K562 (cell line): ENCODE measurements at regions not wholly inside any gene's neighbourhood (a gene's known extent, or its start where the extent isn't known, plus 50 kb on each side); places are given as distances from the start of the nearest gene placed in this dataset.

Source experiments
- ATAC-seq: fragments of 200-7000 bp; cut with Tn5 transposase; 3 replicates; pipeline ENCODE4 v1.9.1; 2020; ENCODE audit warnings: moderate library complexity
- BruUV-seq: library from RNA; stranded (reverse); fragments of 400-500 nt; replicated peaks from 2 replicates; lab custom pipeline; 2021; lab: Mats Ljungman, UMichigan
- CTCF ChIA-PET: fragments of 300-600 bp; formaldehyde crosslinking; extraction: SDS; loops from one replicate; lab custom pipeline; 2021; ENCODE audit warnings: low intra/inter-chr PET ratio; lab: Yijun Ruan, JAX
- POLR2A ChIA-PET: fragments of 300-600, 350-650 bp; sonication (Branson Sonifier 250); formaldehyde crosslinking; extraction: SDS; loops from one replicate; lab custom pipeline; 2021; ENCODE audit warnings: antibody characterized with exemption, inconsistent platforms; lab: Yijun Ruan, JAX
- DNase-seq, 4 experiments: peaks; one replicate each; pipeline versions ENCODE4 v3.0.0 to v3.0.0-alpha.2; 2011 to 2018; ENCODE audit warnings: low spot score in 3 of 4, mixed read lengths in 3 of 4; ENCODE audit errors: extremely low read depth in 1 of 4
- FAIRE-seq: peaks from 2 replicates; lab custom pipeline; 2011; peaks lifted over from hg19 to GRCh38; lab: Jason Lieb, UNC
- H2AFZ ChIP-seq: 2 replicates; pipeline ENCODE4 v1.6.0; 2011; ENCODE audit warnings: low read depth, low read length, control low read depth, inconsistent platforms
- H3K27ac ChIP-seq: fragments of 200-600 bp; 3 replicates; pipeline ENCODE4 v1.8.0; 2011; ENCODE audit warnings: low read depth, mild to moderate bottlenecking, control low read depth, inconsistent platforms, low read length, moderate library complexity, mixed read lengths; ENCODE audit errors: extremely low read depth
- H3K27me3 ChIP-seq, 2 experiments: fragments of 300-600 bp in 1 of 2; 2 replicates in 1 of 2; 3 replicates in 1 of 2; pipeline versions ENCODE4 v1.6.0 to v1.8.0; 2011; ENCODE audit warnings: inconsistent platforms in 2 of 2, low read length in 2 of 2, mild to moderate bottlenecking in 1 of 2, mixed read lengths in 1 of 2, moderate library complexity in 1 of 2; ENCODE audit not compliant: control insufficient read depth in 2 of 2, insufficient read depth in 2 of 2
- H3K36me3 ChIP-seq: fragments of 300-600 bp; 3 replicates; pipeline ENCODE4 v1.8.0; 2011; ENCODE audit warnings: mild to moderate bottlenecking, low read length, inconsistent platforms; ENCODE audit not compliant: control insufficient read depth, insufficient read depth
- H3K4me1 ChIP-seq, 2 experiments: fragments of 200-600 bp in 1 of 2; replicated peaks in 1 of 2; 2 replicates in 1 of 2; 3 replicates in 1 of 2; pipeline versions ENCODE4 v1.5.1 to v1.8.0; 2011; ENCODE audit warnings: inconsistent platforms in 2 of 2, low read length in 2 of 2, mild to moderate bottlenecking in 1 of 2, mixed read lengths in 1 of 2, moderate library complexity in 1 of 2; ENCODE audit not compliant: control insufficient read depth in 2 of 2, insufficient read depth in 2 of 2
- H3K4me2 ChIP-seq: 2 replicates; pipeline ENCODE4 v1.6.1; 2011; ENCODE audit warnings: low read length, control low read depth, inconsistent platforms, mixed read lengths; ENCODE audit not compliant: insufficient read depth
- H3K4me3 ChIP-seq: fragments of 200-600 bp; sonication (generic), shearing (Covaris generic); 2 replicates; pipeline ENCODE4 v1.5.1; 2016; ENCODE audit warnings: control low read depth, inconsistent platforms
- H3K79me2 ChIP-seq: fragments of 200-600 bp; 3 replicates; pipeline ENCODE4 v1.8.0; 2011; ENCODE audit warnings: low read length, inconsistent platforms; ENCODE audit not compliant: control insufficient read depth, insufficient read depth
- H3K9ac ChIP-seq, 2 experiments: 2 replicates each; pipeline versions ENCODE4 v1.6.0 to v1.6.1; 2011; ENCODE audit warnings: low read depth in 2 of 2, low read length in 2 of 2, control low read depth in 1 of 2, inconsistent platforms in 1 of 2, mild to moderate bottlenecking in 1 of 2, mixed read lengths in 1 of 2; ENCODE audit not compliant: insufficient read depth in 1 of 2
- H3K9me1 ChIP-seq: one replicate; pipeline ENCODE4 v1.6.0; 2011; ENCODE audit warnings: inconsistent platforms, mild to moderate bottlenecking, low read length, moderate library complexity; ENCODE audit not compliant: control insufficient read depth, insufficient read depth
- H3K9me3 ChIP-seq: replicated peaks from 2 replicates; pipeline ENCODE4 v1.5.1; 2011; ENCODE audit warnings: low read depth, low read length, inconsistent platforms; ENCODE audit not compliant: control insufficient read depth, insufficient read depth
- H4K20me1 ChIP-seq: replicated peaks from 2 replicates; pipeline ENCODE4 v1.6.1; 2011; ENCODE audit warnings: low read length, inconsistent platforms, mixed read lengths; ENCODE audit not compliant: control insufficient read depth, insufficient read depth
- ATF6 ChIP-seq: sonication (generic); formaldehyde crosslinking; IDR thresholded peaks from 2 replicates; pipeline ENCODE4 v1.4.0; 2020; ENCODE audit warnings: mild to moderate bottlenecking, missing genetic modification reagents
- CAMTA2 ChIP-seq: fragments of 250-450 bp; sonication (Bioruptor Pico); conservative IDR thresholded peaks from 2 replicates; pipeline ENCODE4 v1.5.1; 2022
- MEF2A ChIP-seq: IDR thresholded peaks from 2 replicates; pipeline ENCODE4 v1.6.1; 2011; ENCODE audit warnings: low read depth, mild to moderate bottlenecking, low read length, moderate library complexity; ENCODE audit not compliant: control insufficient read depth
- NUFIP1 ChIP-seq: fragments of 450-650 bp; IDR thresholded peaks from 2 replicates; pipeline ENCODE4 v1.6.1; 2018; ENCODE audit not compliant: partially characterized antibody
- POLR2A ChIP-seq: fragments of 450-650 bp; conservative IDR thresholded peaks from 2 replicates; pipeline ENCODE4 v1.6.1; 2016
- WHSC1 ChIP-seq: IDR thresholded peaks from one replicate; pipeline ENCODE4 v1.6.1; 2012; ENCODE audit warnings: low read length, control low read depth, inconsistent platforms
- WGBS: fragments of 100-300 bp; shearing (Covaris generic); methylation state at CpG from one replicate; pipeline ENCODE4 v1.1.6; 2016; ENCODE audit warnings: low coverage, mixed read lengths; ENCODE audit not compliant: insufficient coverage; ENCODE audit errors: missing lambda C conversion rate; 5-methylcytosine and 5-hydroxymethylcytosine counted together
- in situ Hi-C: fragments of 300-500 bp; cut with MboI; formaldehyde crosslinking; loops from 4 replicates; pipeline ENCODE4 v1.15.0; 2018; ENCODE audit warnings: inconsistent platforms, mixed read lengths
- intact Hi-C: fragments of 100-400 bp; cut with micrococcal nuclease; formaldehyde crosslinking; loops from 2 replicates; pipeline ENCODE4 v1.14.2; 2022

- no TSS peak for BruUV-seq
- H4K20me1 ChIP-seq, result no peaks in the 10 kb centered on the region
- TF ChIP-seq POLR2A, result no peak
- TF ChIP-seq MEF2A, result no peak
- TF ChIP-seq NUFIP1, result no peak
- no peak for TF ChIP-seq ATF6
- no peak for TF ChIP-seq WHSC1
- TF ChIP-seq CAMTA2 (CRISPR knock-in tag), result no peak
- FAIRE-seq, result no peak
- H3K4me2 ChIP-seq, result no peak overlapping the region
- no peak overlapping the region for H2AFZ ChIP-seq
- no peaks in the 10 kb centered on the region for H3K36me3 ChIP-seq
- WGBS, result 2% methylated on average over 5 of the region's 5 CpGs
- POLR2A ChIA-PET, result no interaction called here
- no peaks in the 10 kb centered on the region for H3K9me1 ChIP-seq
- H3K4me3 ChIP-seq, result no peak overlapping the region
- in situ Hi-C loops (no loop called here), intact Hi-C loops (no loop called here)
- no peaks in the 10 kb centered on the region for H3K27me3 ChIP-seq
- ATAC-seq, result no peak
- H3K4me1 ChIP-seq, result no peaks in the 10 kb centered on the region
- CTCF ChIA-PET, result no interaction called here
- DNase-seq, result no peak
- no peak overlapping the region for H3K9ac ChIP-seq
- no peaks in the 10 kb centered on the region for H3K79me2 ChIP-seq
- no peak overlapping the region for H3K27ac ChIP-seq
- H3K9me3 ChIP-seq, result 0 out of 2 replicates have a peak, but pooled peaks cover 3% of the 10 kb centered on the region
These were observed 471.2 kb upstream of the CHST9 start for GRCh38 chr18:27656167-27656778.
